HepG2 (cell line): ENCODE measurements at regions not wholly inside any gene's neighbourhood (a gene's known extent, or its start where the extent isn't known, plus 50 kb on each side); places are given as distances from the start of the nearest gene placed in this dataset.

Source experiments
- CENPX ChIP-seq: sonication (generic); formaldehyde crosslinking; IDR thresholded peaks from 2 replicates; pipeline ENCODE4 v1.9.0; 2021; ENCODE audit warnings: mild to moderate bottlenecking, missing genetic modification reagents, moderate library complexity
- CHD4 ChIP-seq: fragments of 200-600 bp; sonication (generic); IDR thresholded peaks from 2 replicates; pipeline ENCODE4 v1.7.0; 2017; ENCODE audit warnings: mild to moderate bottlenecking, low read length, borderline replicate concordance
- EHMT2 ChIP-seq: fragments of 200-600 bp; sonication (generic); IDR thresholded peaks from 2 replicates; pipeline ENCODE4 v1.7.0; 2017; ENCODE audit warnings: antibody characterized with exemption, low read depth, low read length, borderline replicate concordance
- HNF4A ChIP-seq: sonication (generic); formaldehyde crosslinking; IDR thresholded peaks from 2 replicates; pipeline ENCODE4 v1.4.0; 2020; ENCODE audit warnings: missing genetic modification reagents
- KDM2A ChIP-seq: sonication (generic); formaldehyde crosslinking; IDR thresholded peaks from 2 replicates; pipeline ENCODE4 v1.4.0; 2020; ENCODE audit warnings: low read depth, missing genetic modification reagents, borderline replicate concordance
- KDM6A ChIP-seq: IDR thresholded peaks from 2 replicates; pipeline ENCODE4 v1.6.1; 2016; ENCODE audit warnings: low read depth
- KLF12 ChIP-seq: sonication (generic); formaldehyde crosslinking; IDR thresholded peaks from 2 replicates; pipeline ENCODE4 v1.4.0; 2020; ENCODE audit warnings: missing genetic modification reagents, borderline replicate concordance
- NAIF1 ChIP-seq: sonication (generic); formaldehyde crosslinking; IDR thresholded peaks from 2 replicates; pipeline ENCODE4 v1.5.0; 2020; ENCODE audit warnings: mild to moderate bottlenecking, missing genetic modification reagents, borderline replicate concordance
- PRDM4 ChIP-seq: sonication (generic); formaldehyde crosslinking; IDR thresholded peaks from 2 replicates; pipeline ENCODE4 v1.9.0; 2021; ENCODE audit warnings: missing genetic modification reagents, borderline replicate concordance
- RARG ChIP-seq: sonication (generic); formaldehyde crosslinking; IDR thresholded peaks from 2 replicates; pipeline ENCODE4 v1.4.0; 2020; ENCODE audit warnings: low read depth, mild to moderate bottlenecking, missing genetic modification reagents
- RBM22 ChIP-seq: fragments of 200-400 bp; formaldehyde crosslinking; optimal IDR thresholded peaks from 2 replicates; pipeline ENCODE3; 2017; ENCODE audit warnings: mild to moderate bottlenecking, low read length, moderate library complexity
- SCMH1 ChIP-seq: sonication (generic); formaldehyde crosslinking; IDR thresholded peaks from 2 replicates; pipeline ENCODE4 v1.9.0; 2021; ENCODE audit warnings: missing genetic modification reagents, mild to moderate bottlenecking, borderline replicate concordance
- TP53 ChIP-seq: sonication (generic); formaldehyde crosslinking; conservative IDR thresholded peaks from 2 replicates; pipeline ENCODE4 v1.4.0; 2020; ENCODE audit warnings: missing genetic modification reagents
- YEATS2 ChIP-seq: sonication (generic); formaldehyde crosslinking; IDR thresholded peaks from 2 replicates; pipeline ENCODE4 v1.4.0; 2020; ENCODE audit warnings: missing genetic modification reagents, borderline replicate concordance
- ZBTB25 ChIP-seq: IDR thresholded peaks from 2 replicates; pipeline ENCODE4 v1.6.1; 2018; ENCODE audit warnings: missing genetic modification reagents
- ZNF589 ChIP-seq: sonication (generic); formaldehyde crosslinking; conservative IDR thresholded peaks from 2 replicates; pipeline ENCODE4 v1.8.0; 2022; ENCODE audit warnings: mild to moderate bottlenecking, moderate library complexity, missing genetic modification reagents
- ZNF598 ChIP-seq: sonication (generic); formaldehyde crosslinking; IDR thresholded peaks from 2 replicates; pipeline ENCODE4 v1.5.1; 2020; ENCODE audit warnings: mild to moderate bottlenecking, missing genetic modification reagents, borderline replicate concordance
- ZNF605 ChIP-seq: sonication (generic); formaldehyde crosslinking; IDR thresholded peaks from 2 replicates; pipeline ENCODE4 v1.8.0; 2022; ENCODE audit warnings: mild to moderate bottlenecking, missing genetic modification reagents
- ZNF672 ChIP-seq: sonication (generic); formaldehyde crosslinking; IDR thresholded peaks from 2 replicates; pipeline ENCODE4 v1.8.1; 2022; ENCODE audit warnings: missing genetic modification reagents
- ZNF710 ChIP-seq: sonication (generic); formaldehyde crosslinking; IDR thresholded peaks from 2 replicates; pipeline ENCODE4 v1.5.0; 2020; ENCODE audit warnings: mild to moderate bottlenecking, missing genetic modification reagents, borderline replicate concordance
- ZNF749 ChIP-seq: sonication (generic); formaldehyde crosslinking; IDR thresholded peaks from 2 replicates; pipeline ENCODE4 v1.8.0; 2022; ENCODE audit warnings: mild to moderate bottlenecking, missing genetic modification reagents, moderate library complexity, borderline replicate concordance
- ZNF775 ChIP-seq: sonication (generic); formaldehyde crosslinking; IDR thresholded peaks from 2 replicates; pipeline ENCODE4 v1.4.0; 2020; ENCODE audit warnings: missing genetic modification reagents, mild to moderate bottlenecking, moderate library complexity, borderline replicate concordance
- ZNF777 ChIP-seq: sonication (generic); formaldehyde crosslinking; IDR thresholded peaks from 2 replicates; pipeline ENCODE4 v1.4.0; 2020; ENCODE audit warnings: missing genetic modification reagents
- ZNF784 ChIP-seq: sonication (generic); formaldehyde crosslinking; IDR thresholded peaks from 2 replicates; pipeline ENCODE4 v1.5.1; 2020; ENCODE audit warnings: missing genetic modification reagents, mild to moderate bottlenecking, borderline replicate concordance
- ZSCAN29 ChIP-seq: sonication (generic); formaldehyde crosslinking; conservative IDR thresholded peaks from 2 replicates; pipeline ENCODE4 v1.4.0; 2020; ENCODE audit warnings: mild to moderate bottlenecking, missing genetic modification reagents

- TF ChIP-seq PRDM4 (CRISPR knock-in tag) (no peak), ZSCAN29 (CRISPR knock-in tag) (peak; percentile 81; the same call in 1 of the 2 replicates), ZNF710 (CRISPR knock-in tag) (peak; percentile 74; the same call in 1 of the 2 replicates), HNF4A (CRISPR knock-in tag) (peak; percentile 82), RARG (CRISPR knock-in tag) (no peak), KDM2A (CRISPR knock-in tag) (no peak), ZNF775 (CRISPR knock-in tag) (no peak), NAIF1 (no peak), ZNF589 (no peak), KLF12 (CRISPR knock-in tag) (no peak), YEATS2 (CRISPR knock-in tag) (no peak), ZNF672 (no peak), EHMT2 (no peak), ZNF605 (CRISPR knock-in tag) (0 out of 2 replicates have a peak, but pooled peaks have one; percentile 61), SCMH1 (CRISPR knock-in tag) (no peak), CENPX (CRISPR knock-in tag) (no peak), ZNF777 (CRISPR knock-in tag) (no peak), RBM22 (no peak), ZNF749 (CRISPR knock-in tag) (no peak), CHD4 (no peak), TP53 (CRISPR knock-in tag) (no peak), KDM6A (CRISPR knock-in tag) (peak; percentile 84), ZNF598 (CRISPR knock-in tag) (no peak), ZBTB25 (CRISPR knock-in tag) (peak; percentile 33; the same call in 1 of the 2 replicates), ZNF784 (no peak)
These were observed 62.8 kb upstream of the SIAH1 start (continued) for GRCh38 chr16:48447940-48448536.
